Keratinocyte (primary cell): ENCODE measurements at regions not wholly inside any gene's neighbourhood (a gene's known extent, or its start where the extent isn't known, plus 50 kb on each side); places are given as distances from the start of the nearest gene placed in this dataset.

Experiments used
- DNase-seq: peaks from one replicate; pipeline ENCODE4 v3.0.0-alpha.2; 2011; ENCODE audit warnings: low read depth, missing footprints, low spot score
- FAIRE-seq: peaks from 2 replicates; lab custom pipeline; 2011; peaks lifted over from hg19 to GRCh38; lab: Jason Lieb, UNC
- H2AFZ ChIP-seq: 2 replicates; pipeline ENCODE4 v1.6.0; 2012; ENCODE audit warnings: low read length, control low read depth, inconsistent platforms; ENCODE audit not compliant: control insufficient read depth
- H3K27ac ChIP-seq: 2 replicates; pipeline ENCODE4 v1.5.1; 2011; ENCODE audit warnings: low read length; ENCODE audit not compliant: control insufficient read depth, insufficient read depth
- H3K27me3 ChIP-seq: 3 replicates; pipeline ENCODE4 v1.6.0; 2011; ENCODE audit warnings: low read length; ENCODE audit not compliant: control insufficient read depth, insufficient read depth; ENCODE audit errors: extremely low read depth
- H3K36me3 ChIP-seq, 2 experiments: 2 replicates in 1 of 2; 3 replicates in 1 of 2; pipeline ENCODE4 v1.5.1; 2011; ENCODE audit warnings: low read length in 2 of 2, mild to moderate bottlenecking in 1 of 2; ENCODE audit not compliant: control insufficient read depth in 2 of 2, insufficient read depth in 2 of 2; ENCODE audit errors: extremely low read depth in 1 of 2
- H3K4me1 ChIP-seq: 3 replicates; pipeline ENCODE4 v1.5.1; 2011; ENCODE audit warnings: low read length; ENCODE audit not compliant: control insufficient read depth, insufficient read depth; ENCODE audit errors: extremely low read depth
- H3K4me2 ChIP-seq: 3 replicates; pipeline ENCODE4 v1.6.0; 2011; ENCODE audit warnings: low read depth, low read length; ENCODE audit not compliant: control insufficient read depth, insufficient read depth; ENCODE audit errors: extremely low read depth
- H3K4me3 ChIP-seq, 3 experiments: fragments of 200-600 bp in 1 of 3; sonication (generic) in 1 of 3; 2 replicates in 2 of 3; 3 replicates in 1 of 3; pipeline ENCODE4 v1.5.1; 2011 to 2016; ENCODE audit warnings: low read length in 3 of 3, mild to moderate bottlenecking in 3 of 3, control low read depth in 2 of 3, inconsistent platforms in 1 of 3, low read depth in 1 of 3, mixed read lengths in 1 of 3, mixed run types in 1 of 3, moderate library complexity in 1 of 3; ENCODE audit not compliant: control insufficient read depth in 2 of 3, insufficient read depth in 2 of 3; ENCODE audit errors: extremely low read depth in 1 of 3
- H3K79me2 ChIP-seq: 2 replicates; pipeline ENCODE4 v1.6.0; 2012; ENCODE audit warnings: low read length; ENCODE audit not compliant: control insufficient read depth, insufficient read depth
- H3K9ac ChIP-seq: 3 replicates; pipeline ENCODE4 v1.6.0; 2011; ENCODE audit warnings: low read length; ENCODE audit not compliant: control insufficient read depth, insufficient read depth; ENCODE audit errors: extremely low read depth
- H3K9me1 ChIP-seq: 3 replicates; pipeline ENCODE4 v1.6.0; 2011; ENCODE audit warnings: low read length; ENCODE audit not compliant: control insufficient read depth, insufficient read depth; ENCODE audit errors: extremely low read depth
- H3K9me3 ChIP-seq: 2 replicates; pipeline ENCODE4 v1.5.1; 2012; ENCODE audit warnings: low read depth, low read length; ENCODE audit not compliant: control insufficient read depth
- H4K20me1 ChIP-seq: 3 replicates; pipeline ENCODE4 v1.6.0; 2011; ENCODE audit warnings: low read length; ENCODE audit not compliant: control insufficient read depth, insufficient read depth; ENCODE audit errors: extremely low read depth
- EZH2 ChIP-seq: IDR thresholded peaks from one replicate; pipeline ENCODE4 v1.6.1; 2012; ENCODE audit warnings: inconsistent platforms, mild to moderate bottlenecking, low read length, moderate library complexity
- dilution Hi-C: fragments of 300-500 bp; cut with MboI; formaldehyde crosslinking; loops from one replicate; pipeline ENCODE4 v1.7.0; 2020; ENCODE audit warnings: low sequenced_read_pairs; ENCODE audit not compliant: extremely low pct_ligation_motif_present
- TF ChIP-seq, protein P1 (sequence below), 3 experiments: IDR thresholded peaks in 1 of 3; conservative IDR thresholded peaks in 1 of 3; optimal IDR thresholded peaks in 1 of 3; 2 replicates in 2 of 3; 3 replicates in 1 of 3; pipeline versions ENCODE3 to v1.5.1; 2011; ENCODE audit warnings: low read length in 3 of 3, mild to moderate bottlenecking in 3 of 3, moderate library complexity in 2 of 3, control low read depth in 1 of 3, inconsistent platforms in 1 of 3; ENCODE audit not compliant: insufficient read depth in 2 of 3; ENCODE audit errors: extremely low read depth in 1 of 3

DNA sequence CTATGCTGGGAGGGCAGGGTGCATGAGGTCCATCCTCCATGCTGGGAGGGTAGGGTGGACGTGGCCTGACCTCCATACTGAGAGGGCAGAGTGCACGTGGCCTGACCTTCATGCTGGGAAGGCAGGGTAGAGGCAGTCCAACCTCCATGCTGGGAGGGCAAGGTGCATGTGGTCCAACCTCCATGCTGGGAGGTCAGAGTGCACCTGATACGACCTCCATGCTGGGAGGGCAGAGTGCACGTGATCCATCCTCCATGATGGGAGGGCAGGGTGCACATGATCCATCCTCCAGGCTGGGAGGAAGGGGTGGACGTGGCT is 622.2 kb downstream of the BRD1 start:
- no peak overlapping the region for H3K4me2 ChIP-seq
- no peaks in the 10 kb centered on the region for H3K79me2 ChIP-seq
- no peaks in the 10 kb centered on the region for H3K4me1 ChIP-seq
- H3K27ac ChIP-seq = no peak overlapping the region
- no peak for DNase-seq
- no peaks in the 10 kb centered on the region for H3K36me3 ChIP-seq
- no peaks in the 10 kb centered on the region for H3K9me1 ChIP-seq
- H2AFZ ChIP-seq = no peak overlapping the region
- H3K4me3 ChIP-seq = no peak overlapping the region
- TF ChIP-seq, protein P1, sequence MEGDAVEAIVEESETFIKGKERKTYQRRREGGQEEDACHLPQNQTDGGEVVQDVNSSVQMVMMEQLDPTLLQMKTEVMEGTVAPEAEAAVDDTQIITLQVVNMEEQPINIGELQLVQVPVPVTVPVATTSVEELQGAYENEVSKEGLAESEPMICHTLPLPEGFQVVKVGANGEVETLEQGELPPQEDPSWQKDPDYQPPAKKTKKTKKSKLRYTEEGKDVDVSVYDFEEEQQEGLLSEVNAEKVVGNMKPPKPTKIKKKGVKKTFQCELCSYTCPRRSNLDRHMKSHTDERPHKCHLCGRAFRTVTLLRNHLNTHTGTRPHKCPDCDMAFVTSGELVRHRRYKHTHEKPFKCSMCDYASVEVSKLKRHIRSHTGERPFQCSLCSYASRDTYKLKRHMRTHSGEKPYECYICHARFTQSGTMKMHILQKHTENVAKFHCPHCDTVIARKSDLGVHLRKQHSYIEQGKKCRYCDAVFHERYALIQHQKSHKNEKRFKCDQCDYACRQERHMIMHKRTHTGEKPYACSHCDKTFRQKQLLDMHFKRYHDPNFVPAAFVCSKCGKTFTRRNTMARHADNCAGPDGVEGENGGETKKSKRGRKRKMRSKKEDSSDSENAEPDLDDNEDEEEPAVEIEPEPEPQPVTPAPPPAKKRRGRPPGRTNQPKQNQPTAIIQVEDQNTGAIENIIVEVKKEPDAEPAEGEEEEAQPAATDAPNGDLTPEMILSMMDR (optimal IDR thresholded peaks at IDR 0.05 in 1 of 3, IDR thresholded peaks at IDR 0.05 in 1 of 3, conservative IDR thresholded peaks at IDR 0.05 in 1 of 3; ENCODE audit: extremely low read depth in 1 of 3, insufficient read depth in 2 of 3, low read length in 3 of 3) = no peak
- TF ChIP-seq EZH2 = no peak
- no peaks in the 10 kb centered on the region for H3K27me3 ChIP-seq
- H3K9me3 ChIP-seq = peaks cover 28% of the 10 kb centered on the region
- FAIRE-seq = no peak
- no peak overlapping the region for H3K9ac ChIP-seq
- dilution Hi-C loops = no loop called here
- no peaks in the 10 kb centered on the region for H4K20me1 ChIP-seq

DNA sequence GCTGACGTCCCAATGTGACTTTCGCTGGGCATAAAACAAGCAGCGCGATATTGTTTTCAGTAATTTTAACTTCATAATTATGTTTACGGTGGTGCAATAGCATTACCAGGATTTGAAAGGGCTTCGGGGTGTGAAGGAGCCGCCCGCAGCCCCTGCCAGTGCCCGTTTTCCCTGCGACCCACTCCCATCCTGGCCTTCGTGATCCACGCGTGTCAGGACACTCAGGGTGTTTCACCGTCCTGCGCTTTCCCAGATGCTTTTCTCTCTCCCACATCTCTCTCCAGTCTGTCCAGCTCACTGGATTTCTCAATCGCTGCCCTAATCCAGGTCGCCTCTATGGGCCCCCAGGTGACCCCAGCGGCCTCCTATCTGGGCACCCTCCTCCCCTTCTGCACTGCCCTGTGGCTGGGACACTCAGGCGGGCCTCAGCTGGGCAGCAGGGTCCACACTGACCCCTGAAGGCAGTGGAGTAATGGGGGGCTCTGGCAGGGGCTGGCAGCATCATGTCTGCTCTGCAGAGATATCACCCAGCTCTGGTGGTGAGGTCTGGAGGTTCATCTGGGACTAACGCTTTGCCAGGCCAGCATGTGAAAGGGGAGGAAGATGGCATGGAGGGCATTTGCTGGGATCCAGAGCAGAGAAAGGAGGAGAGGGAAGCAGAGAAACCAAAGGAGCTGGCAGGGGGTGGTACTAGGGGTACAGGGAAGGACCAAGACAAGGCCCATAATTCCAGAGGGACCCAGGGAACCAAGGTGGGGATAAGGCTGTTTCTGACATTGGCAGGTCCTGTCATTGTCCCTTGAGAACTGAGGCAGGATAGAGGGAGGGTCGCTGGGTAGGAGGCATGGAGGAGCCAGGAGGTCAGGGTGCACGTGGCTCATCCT is 622.8 kb downstream of the BRD1 start:
- Histone ChIP-seq H3K36me3 (no peaks in the 10 kb centered on the region), H4K20me1 (no peaks in the 10 kb centered on the region), H3K9me1 (no peaks in the 10 kb centered on the region), H3K9ac (no peak overlapping the region), H3K9me3 (peaks cover 27% of the 10 kb centered on the region), H3K27ac (no peak overlapping the region), H3K27me3 (no peaks in the 10 kb centered on the region), H2AFZ (no peak overlapping the region), H3K4me2 (no peak overlapping the region), H3K4me3 (no peak overlapping the region), H3K79me2 (no peaks in the 10 kb centered on the region), H3K4me1 (no peaks in the 10 kb centered on the region)
- DNase-seq (no peak), FAIRE-seq (no peak)
- dilution Hi-C loops = no loop called here
- TF ChIP-seq EZH2 = no peak
- TF ChIP-seq, protein P1 (optimal IDR thresholded peaks at IDR 0.05 in 1 of 3, IDR thresholded peaks at IDR 0.05 in 1 of 3, conservative IDR thresholded peaks at IDR 0.05 in 1 of 3; ENCODE audit: extremely low read depth in 1 of 3, insufficient read depth in 2 of 3, low read length in 3 of 3) = no peak
